Uterus (tissue), 2 donors: ENCODE measurements at regions not wholly inside any gene's neighbourhood (a gene's known extent, or its start where the extent isn't known, plus 50 kb on each side); places are given as distances from the start of the nearest gene placed in this dataset.

Experiments
- POLR2A ChIP-seq, 2 donors: fragments of 450-650 bp; IDR thresholded peaks; one replicate each; pipeline ENCODE4 v1.6.1; 2016; ENCODE audit warnings: antibody characterized with exemption in 2 of 2, mild to moderate bottlenecking in 1 of 2, moderate library complexity in 1 of 2
- TF ChIP-seq, protein P1 (sequence below), 4 experiments: fragments of 200-600 bp in 2 of 4; fragments of 450-650 bp in 2 of 4; sonication (generic) in 2 of 4; IDR thresholded peaks; one replicate each; pipeline ENCODE4 v1.5.1; 2016 to 2019; ENCODE audit warnings: antibody characterized with exemption in 4 of 4, mild to moderate bottlenecking in 2 of 4, moderate library complexity in 1 of 4

DNA sequence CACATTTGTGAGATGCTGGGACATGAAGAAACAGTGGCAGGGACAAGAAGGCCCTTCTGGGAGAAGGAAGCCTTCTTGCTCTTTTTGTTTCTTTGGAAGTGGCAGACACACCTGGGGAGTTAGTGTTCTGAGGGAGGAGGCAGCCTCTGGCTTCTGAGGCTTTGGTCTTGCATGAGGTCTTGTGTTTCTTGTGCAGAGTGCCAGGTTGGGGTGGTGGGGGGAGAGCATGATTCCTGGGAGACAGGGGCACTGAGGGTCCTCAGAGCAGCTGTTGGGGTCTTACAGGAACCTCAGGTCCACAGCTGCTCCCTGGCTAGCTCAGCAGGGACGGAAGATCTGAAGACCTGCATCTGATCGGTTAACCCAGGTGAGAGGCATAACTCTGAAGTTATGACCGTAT lies 167.5 kb upstream of the ZNF536 start:
- TF ChIP-seq, protein P1, sequence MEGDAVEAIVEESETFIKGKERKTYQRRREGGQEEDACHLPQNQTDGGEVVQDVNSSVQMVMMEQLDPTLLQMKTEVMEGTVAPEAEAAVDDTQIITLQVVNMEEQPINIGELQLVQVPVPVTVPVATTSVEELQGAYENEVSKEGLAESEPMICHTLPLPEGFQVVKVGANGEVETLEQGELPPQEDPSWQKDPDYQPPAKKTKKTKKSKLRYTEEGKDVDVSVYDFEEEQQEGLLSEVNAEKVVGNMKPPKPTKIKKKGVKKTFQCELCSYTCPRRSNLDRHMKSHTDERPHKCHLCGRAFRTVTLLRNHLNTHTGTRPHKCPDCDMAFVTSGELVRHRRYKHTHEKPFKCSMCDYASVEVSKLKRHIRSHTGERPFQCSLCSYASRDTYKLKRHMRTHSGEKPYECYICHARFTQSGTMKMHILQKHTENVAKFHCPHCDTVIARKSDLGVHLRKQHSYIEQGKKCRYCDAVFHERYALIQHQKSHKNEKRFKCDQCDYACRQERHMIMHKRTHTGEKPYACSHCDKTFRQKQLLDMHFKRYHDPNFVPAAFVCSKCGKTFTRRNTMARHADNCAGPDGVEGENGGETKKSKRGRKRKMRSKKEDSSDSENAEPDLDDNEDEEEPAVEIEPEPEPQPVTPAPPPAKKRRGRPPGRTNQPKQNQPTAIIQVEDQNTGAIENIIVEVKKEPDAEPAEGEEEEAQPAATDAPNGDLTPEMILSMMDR (IDR thresholded peaks at IDR 0.05), result no peak
- TF ChIP-seq POLR2A (IDR thresholded peaks at IDR 0.05), result no peak
